Colonic mucosa (tissue), 4 donors: ENCODE measurements at regions not wholly inside any gene's neighbourhood (a gene's known extent, or its start where the extent isn't known, plus 50 kb on each side); places are given as distances from the start of the nearest gene placed in this dataset.

ENCODE experiments used
- DNase-seq: peaks from one replicate; pipeline ENCODE4 v3.0.0-alpha.2; 2020
- H3K27ac ChIP-seq: fragments of 200-600 bp; one replicate; pipeline ENCODE4 v1.8.0; 2021
- H3K27me3 ChIP-seq: fragments of 200-600 bp; one replicate; pipeline ENCODE4 v1.8.0; 2021
- H3K36me3 ChIP-seq: fragments of 200-600 bp; one replicate; pipeline ENCODE4 v1.8.0; 2021
- H3K4me1 ChIP-seq: fragments of 200-600 bp; one replicate; pipeline ENCODE4 v1.8.0; 2021; ENCODE audit warnings: mild to moderate bottlenecking
- H3K4me3 ChIP-seq: fragments of 200-600 bp; one replicate; pipeline ENCODE4 v1.8.0; 2021
- H3K9ac ChIP-seq, 2 donors: one replicate each; pipeline ENCODE4 v1.7.0; 2013; ENCODE audit warnings: control low read depth in 2 of 2, low read depth in 2 of 2, low read length in 2 of 2
- H3K9me3 ChIP-seq: fragments of 200-600 bp; one replicate; pipeline ENCODE4 v1.8.0; 2021
- intact Hi-C: fragments of 100-400 bp; cut with DNase I; formaldehyde crosslinking; loops from one replicate; pipeline ENCODE4 v1.14.1; 2022
- TF ChIP-seq, protein P1 (sequence below): fragments of 200-600 bp; IDR thresholded peaks from one replicate; pipeline ENCODE4 v1.8.0; 2022; ENCODE audit warnings: antibody characterized with exemption, mild to moderate bottlenecking
- donor health status: healthy.
- donor health status: DM: no; HTN: no; CAD: no.
- donor health status: DM: no; HTN: no; CAD: no.

GRCh38 chr5:98527846-98528245 lies 245.6 kb upstream of the RGMB start:
- Histone ChIP-seq H3K4me3 (no peak overlapping the region), H3K9ac (no peak overlapping the region), H3K36me3 (no peaks in the 10 kb centered on the region), H3K9me3 (no peaks in the 10 kb centered on the region), H3K27me3 (no peaks in the 10 kb centered on the region), H3K27ac (no peak overlapping the region), H3K4me1 (no peaks in the 10 kb centered on the region)
- no peak for DNase-seq
- intact Hi-C loops, result no loop called here
- TF ChIP-seq, protein P1, sequence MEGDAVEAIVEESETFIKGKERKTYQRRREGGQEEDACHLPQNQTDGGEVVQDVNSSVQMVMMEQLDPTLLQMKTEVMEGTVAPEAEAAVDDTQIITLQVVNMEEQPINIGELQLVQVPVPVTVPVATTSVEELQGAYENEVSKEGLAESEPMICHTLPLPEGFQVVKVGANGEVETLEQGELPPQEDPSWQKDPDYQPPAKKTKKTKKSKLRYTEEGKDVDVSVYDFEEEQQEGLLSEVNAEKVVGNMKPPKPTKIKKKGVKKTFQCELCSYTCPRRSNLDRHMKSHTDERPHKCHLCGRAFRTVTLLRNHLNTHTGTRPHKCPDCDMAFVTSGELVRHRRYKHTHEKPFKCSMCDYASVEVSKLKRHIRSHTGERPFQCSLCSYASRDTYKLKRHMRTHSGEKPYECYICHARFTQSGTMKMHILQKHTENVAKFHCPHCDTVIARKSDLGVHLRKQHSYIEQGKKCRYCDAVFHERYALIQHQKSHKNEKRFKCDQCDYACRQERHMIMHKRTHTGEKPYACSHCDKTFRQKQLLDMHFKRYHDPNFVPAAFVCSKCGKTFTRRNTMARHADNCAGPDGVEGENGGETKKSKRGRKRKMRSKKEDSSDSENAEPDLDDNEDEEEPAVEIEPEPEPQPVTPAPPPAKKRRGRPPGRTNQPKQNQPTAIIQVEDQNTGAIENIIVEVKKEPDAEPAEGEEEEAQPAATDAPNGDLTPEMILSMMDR, result no peak

GRCh38 chr5:98529321-98529720 lies 244.1 kb upstream of the RGMB start:
- Histone ChIP-seq H3K36me3 (no peaks in the 10 kb centered on the region), H3K4me3 (no peak overlapping the region), H3K9me3 (no peaks in the 10 kb centered on the region), H3K4me1 (no peaks in the 10 kb centered on the region), H3K27me3 (no peaks in the 10 kb centered on the region), H3K27ac (no peak overlapping the region), H3K9ac (no peak overlapping the region)
- intact Hi-C loops, result no loop called here
- no peak for DNase-seq
- TF ChIP-seq, protein P1, result no peak

GRCh38 chr5:98530224-98530623 lies 243.2 kb upstream of the RGMB start:
- Histone ChIP-seq H3K9ac (no peak overlapping the region), H3K9me3 (no peaks in the 10 kb centered on the region), H3K27me3 (no peaks in the 10 kb centered on the region), H3K4me3 (no peak overlapping the region), H3K36me3 (no peaks in the 10 kb centered on the region), H3K27ac (no peak overlapping the region), H3K4me1 (no peaks in the 10 kb centered on the region)
- TF ChIP-seq, protein P1, result no peak
- no peak for DNase-seq
- intact Hi-C loops, result no loop called here

DNA sequence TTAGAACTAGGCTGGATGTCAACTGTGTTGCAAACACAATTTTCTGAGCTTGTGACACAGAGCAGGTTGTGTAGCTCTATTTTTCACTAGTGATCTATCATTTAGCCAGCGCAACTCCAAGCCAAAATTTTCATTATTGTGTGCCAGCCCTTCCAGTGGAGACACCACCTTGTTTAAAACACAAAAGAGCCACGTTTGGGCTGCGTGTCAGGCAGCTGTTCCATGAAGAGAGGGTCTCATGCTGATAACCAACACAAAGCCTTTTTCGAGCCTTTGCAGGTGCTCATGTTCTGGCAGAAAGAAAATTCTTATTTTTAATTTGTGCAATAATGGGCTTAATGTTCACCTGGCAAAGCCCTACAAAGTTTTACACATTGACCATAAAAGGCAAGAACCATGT lies 237.6 kb upstream of the RGMB start:
- Histone ChIP-seq H3K4me1 (no peaks in the 10 kb centered on the region), H3K27ac (no peak overlapping the region), H3K9ac (no peak overlapping the region), H3K4me3 (no peak overlapping the region), H3K9me3 (no peaks in the 10 kb centered on the region), H3K36me3 (no peaks in the 10 kb centered on the region), H3K27me3 (no peaks in the 10 kb centered on the region)
- DNase-seq, result no peak
- TF ChIP-seq, protein P1, result no peak
- intact Hi-C loops, result no loop called here

- DNase-seq, result no peak
- Histone ChIP-seq H3K36me3 (no peaks in the 10 kb centered on the region), H3K9ac (no peak overlapping the region), H3K27me3 (no peaks in the 10 kb centered on the region), H3K4me3 (no peak overlapping the region), H3K4me1 (no peaks in the 10 kb centered on the region), H3K9me3 (no peaks in the 10 kb centered on the region), H3K27ac (no peak overlapping the region)
- TF ChIP-seq, protein P1, result no peak
- intact Hi-C loops, result no loop called here
Observed at GRCh38 chr5:98540056-98540455, 233.4 kb upstream of the RGMB start.

- no peaks in the 10 kb centered on the region for H3K4me1 ChIP-seq
- no peaks in the 10 kb centered on the region for H3K36me3 ChIP-seq
- no peaks in the 10 kb centered on the region for H3K27me3 ChIP-seq
- no peak overlapping the region for H3K4me3 ChIP-seq
- no peak overlapping the region for H3K9ac ChIP-seq
- H3K27ac ChIP-seq, result no peak overlapping the region
- TF ChIP-seq, protein P1, result no peak
- no peak for DNase-seq
- H3K9me3 ChIP-seq, result no peaks in the 10 kb centered on the region
- intact Hi-C loops, result no loop called here
Observed at GRCh38 chr5:98541641-98542040, 231.8 kb upstream of the RGMB start.
